ENCODE measurements at regions not wholly inside any gene's neighbourhood (a gene's known extent, or its start where the extent isn't known, plus 50 kb on each side); places are given as distances from the start of the nearest gene placed in this dataset.

DNA sequence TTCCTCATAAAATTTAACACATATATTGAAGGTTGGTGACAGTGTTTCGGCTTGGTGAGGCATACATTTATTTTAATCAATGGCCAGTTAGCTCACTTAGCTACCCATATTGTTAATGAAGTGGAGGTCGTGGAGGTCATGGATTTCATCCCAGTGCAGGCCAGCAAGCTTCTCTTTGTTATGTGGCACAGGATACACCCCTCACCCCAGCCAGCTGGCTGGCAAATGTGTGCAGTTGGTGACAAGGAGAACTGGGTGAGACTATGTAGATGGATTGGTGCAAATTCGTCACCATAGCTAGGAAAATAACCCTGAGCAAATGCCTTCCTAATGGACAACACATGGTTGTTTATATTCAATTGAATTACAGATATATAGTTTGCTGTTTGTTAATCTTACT, 50.5 kb upstream of the FOXP2 start:
- Histone ChIP-seq H3K4me3 (no peak overlapping the region), H3K27ac (no peak overlapping the region), H3K36me3 (no peaks in the 10 kb centered on the region), H3K27me3 (no peaks in the 10 kb centered on the region), H3K9me3 (no peaks in the 10 kb centered on the region), H3K4me1 (no peaks in the 10 kb centered on the region)
- intact Hi-C loops (cut with DNase I; ENCODE audit: low total_unique reads), result no loop called here
- TF ChIP-seq, protein P1, sequence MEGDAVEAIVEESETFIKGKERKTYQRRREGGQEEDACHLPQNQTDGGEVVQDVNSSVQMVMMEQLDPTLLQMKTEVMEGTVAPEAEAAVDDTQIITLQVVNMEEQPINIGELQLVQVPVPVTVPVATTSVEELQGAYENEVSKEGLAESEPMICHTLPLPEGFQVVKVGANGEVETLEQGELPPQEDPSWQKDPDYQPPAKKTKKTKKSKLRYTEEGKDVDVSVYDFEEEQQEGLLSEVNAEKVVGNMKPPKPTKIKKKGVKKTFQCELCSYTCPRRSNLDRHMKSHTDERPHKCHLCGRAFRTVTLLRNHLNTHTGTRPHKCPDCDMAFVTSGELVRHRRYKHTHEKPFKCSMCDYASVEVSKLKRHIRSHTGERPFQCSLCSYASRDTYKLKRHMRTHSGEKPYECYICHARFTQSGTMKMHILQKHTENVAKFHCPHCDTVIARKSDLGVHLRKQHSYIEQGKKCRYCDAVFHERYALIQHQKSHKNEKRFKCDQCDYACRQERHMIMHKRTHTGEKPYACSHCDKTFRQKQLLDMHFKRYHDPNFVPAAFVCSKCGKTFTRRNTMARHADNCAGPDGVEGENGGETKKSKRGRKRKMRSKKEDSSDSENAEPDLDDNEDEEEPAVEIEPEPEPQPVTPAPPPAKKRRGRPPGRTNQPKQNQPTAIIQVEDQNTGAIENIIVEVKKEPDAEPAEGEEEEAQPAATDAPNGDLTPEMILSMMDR (IDR thresholded peaks at IDR 0.05), result no peak
- DNase-seq, result no peak

DNA sequence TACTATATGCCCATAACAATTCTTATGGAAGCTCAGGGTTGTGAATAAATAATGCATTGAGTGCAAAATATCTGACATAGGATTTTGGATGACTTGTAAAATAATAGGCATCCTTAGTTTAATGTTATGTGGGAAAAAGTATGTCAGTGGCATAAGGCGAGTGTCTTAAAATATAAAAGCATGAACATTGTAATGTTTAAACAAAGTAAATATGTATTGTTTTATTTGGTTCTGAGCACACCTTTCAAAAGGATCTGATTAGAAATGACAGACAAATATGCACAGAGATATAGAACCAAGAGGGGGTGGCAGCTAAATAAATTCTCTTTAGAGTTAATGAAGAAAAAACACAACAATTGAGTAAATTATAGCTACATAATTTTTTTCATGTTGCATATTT, 51.3 kb upstream of the FOXP2 start:
- no peak for DNase-seq
- no peaks in the 10 kb centered on the region for H3K27me3 ChIP-seq
- H3K4me3 ChIP-seq, result no peak overlapping the region
- intact Hi-C loops (cut with DNase I; ENCODE audit: low total_unique reads), result no loop called here
- TF ChIP-seq, protein P1 (IDR thresholded peaks at IDR 0.05), result no peak
- H3K4me1 ChIP-seq, result no peaks in the 10 kb centered on the region
- H3K27ac ChIP-seq, result no peak overlapping the region
- no peaks in the 10 kb centered on the region for H3K9me3 ChIP-seq
- H3K36me3 ChIP-seq, result no peaks in the 10 kb centered on the region

DNA sequence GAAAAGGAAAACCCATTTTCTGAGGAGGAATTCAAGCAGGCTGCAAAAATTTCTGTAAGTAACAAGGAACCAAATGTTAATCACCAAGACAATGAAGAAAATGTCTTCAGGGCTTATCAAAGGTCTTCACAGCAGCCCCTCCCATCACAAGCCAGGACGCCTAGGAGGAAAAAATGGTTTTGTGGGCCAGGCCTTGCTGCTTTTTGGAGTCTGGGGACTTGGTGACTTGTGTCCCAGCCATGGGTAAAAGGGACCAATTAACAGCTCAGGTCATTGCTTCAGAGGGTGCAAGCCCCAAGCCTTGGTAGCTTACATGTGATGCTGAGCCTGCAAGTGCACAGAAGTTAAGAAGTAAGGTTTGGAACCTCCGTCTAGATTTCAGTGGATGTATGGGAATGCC, 55.7 kb upstream of the FOXP2 start:
- DNase-seq, result no peak
- no peak overlapping the region for H3K27ac ChIP-seq
- no peak overlapping the region for H3K4me3 ChIP-seq
- TF ChIP-seq, protein P1 (IDR thresholded peaks at IDR 0.05), result no peak
- no peaks in the 10 kb centered on the region for H3K9me3 ChIP-seq
- H3K36me3 ChIP-seq, result no peaks in the 10 kb centered on the region
- peaks cover 0 to 4% (median 0%) of the 10 kb centered on the region in 4 donors for H3K4me1 ChIP-seq
- intact Hi-C loops (cut with DNase I; ENCODE audit: low total_unique reads), result no loop called here
- no peaks in the 10 kb centered on the region for H3K27me3 ChIP-seq

DNA sequence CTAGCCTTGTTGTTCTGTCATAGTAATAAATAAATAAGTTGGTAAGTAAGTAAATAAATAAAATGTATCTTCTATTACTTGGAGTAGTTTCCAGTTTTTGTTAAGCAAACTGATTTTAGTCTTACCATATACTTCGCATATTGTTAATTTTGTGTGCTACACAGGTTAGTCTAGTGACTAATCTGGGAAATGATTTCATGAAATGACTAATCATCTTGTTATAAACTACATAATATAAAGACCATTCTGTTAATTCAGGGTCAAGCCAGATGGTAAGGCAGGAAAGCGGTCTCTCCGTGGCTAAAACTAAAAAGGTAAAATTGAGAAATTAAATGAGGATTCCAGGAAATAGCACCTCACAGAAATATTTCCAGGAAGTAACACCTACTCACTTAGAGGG, 58.5 kb upstream of the FOXP2 start:
- TF ChIP-seq, protein P1 (IDR thresholded peaks at IDR 0.05), result no peak
- Histone ChIP-seq H3K4me1 (peaks cover 0 to 4% (median 0%) of the 10 kb centered on the region in 4 donors), H3K9me3 (no peaks in the 10 kb centered on the region), H3K36me3 (no peaks in the 10 kb centered on the region), H3K4me3 (no peak overlapping the region), H3K27me3 (no peaks in the 10 kb centered on the region), H3K27ac (no peak overlapping the region)
- DNase-seq, result no peak
- intact Hi-C loops (cut with DNase I; ENCODE audit: low total_unique reads), result no loop called here

DNA sequence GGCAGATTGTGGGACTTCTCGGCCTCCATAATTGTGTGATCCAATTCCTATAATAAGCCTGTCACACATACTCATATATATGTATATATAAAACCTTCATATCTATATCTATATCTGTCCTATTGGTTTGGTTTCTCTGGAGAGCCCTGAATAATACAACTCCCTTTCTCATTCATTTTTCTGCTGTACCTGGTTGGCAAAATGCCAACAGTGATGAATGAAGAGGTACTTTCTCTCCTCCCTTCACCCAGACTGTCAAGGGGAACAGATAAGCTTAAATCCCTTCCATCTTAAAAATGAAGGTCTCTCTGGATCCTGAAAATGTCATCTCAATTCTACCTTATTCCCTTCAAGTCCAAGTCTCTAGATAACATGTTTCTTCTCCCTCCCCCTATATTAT, 60.3 kb upstream of the FOXP2 start:
- H3K4me3 ChIP-seq, result no peak overlapping the region
- intact Hi-C loops (cut with DNase I; ENCODE audit: low total_unique reads), result no loop called here
- H3K36me3 ChIP-seq, result no peaks in the 10 kb centered on the region
- no peak for DNase-seq
- TF ChIP-seq, protein P1 (IDR thresholded peaks at IDR 0.05), result no peak
- H3K27ac ChIP-seq, result no peak overlapping the region
- no peaks in the 10 kb centered on the region for H3K27me3 ChIP-seq
- peaks cover 0 to 4% (median 0%) of the 10 kb centered on the region in 4 donors for H3K4me1 ChIP-seq
- no peaks in the 10 kb centered on the region for H3K9me3 ChIP-seq

DNA sequence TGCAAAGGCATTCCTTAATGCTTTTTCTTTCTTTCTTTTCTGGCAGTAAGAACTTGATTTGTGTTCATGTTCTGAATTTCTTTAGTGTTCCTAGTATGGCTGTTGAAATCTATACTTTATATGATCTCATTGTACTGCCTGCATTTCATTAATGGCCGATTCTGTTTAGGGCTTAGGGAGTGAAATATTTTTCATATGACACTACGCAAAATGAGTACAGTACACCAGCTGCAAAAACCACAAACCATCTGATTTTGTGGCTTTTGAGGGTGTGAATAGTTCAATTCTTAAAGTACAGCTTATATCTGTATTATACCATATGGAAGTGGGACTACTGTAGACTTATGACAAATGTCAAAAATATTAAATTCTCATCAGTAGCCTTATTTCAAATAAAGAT, 69.1 kb upstream of the FOXP2 start:
- no peak for DNase-seq
- intact Hi-C loops (cut with DNase I; ENCODE audit: low total_unique reads), result no loop called here
- Histone ChIP-seq H3K27ac (no peak overlapping the region), H3K27me3 (no peaks in the 10 kb centered on the region), H3K4me1 (no peaks in the 10 kb centered on the region), H3K9me3 (no peaks in the 10 kb centered on the region), H3K36me3 (no peaks in the 10 kb centered on the region), H3K4me3 (no peak overlapping the region)
- TF ChIP-seq, protein P1 (IDR thresholded peaks at IDR 0.05), result no peak

All from tibial artery (tissue), 4 donors.